ENCODE measurements at regions not wholly inside any gene's neighbourhood (a gene's known extent, or its start where the extent isn't known, plus 50 kb on each side); places are given as distances from the start of the nearest gene placed in this dataset.

DNA sequence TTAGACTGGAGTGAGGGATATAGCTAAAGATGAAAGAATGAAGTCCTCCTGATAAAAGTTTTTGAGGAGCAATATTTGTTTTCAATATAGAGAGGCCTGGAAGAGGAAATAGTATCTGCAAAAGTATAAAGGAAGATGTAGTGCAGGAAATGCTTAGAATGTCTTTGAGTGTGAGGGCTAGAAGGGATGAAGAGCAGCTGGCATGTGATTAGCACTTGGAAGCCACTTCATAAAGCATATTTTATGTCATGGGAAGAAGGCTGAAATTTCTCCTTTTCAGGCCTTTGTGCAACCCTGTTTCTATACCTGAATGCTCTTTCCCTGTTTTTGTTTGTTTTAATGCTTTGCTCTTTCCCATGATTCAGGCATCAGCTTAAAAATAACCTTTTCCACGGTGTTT, 323.3 kb upstream of the DEPDC1 start:
- no peak for TF ChIP-seq EZH2 (IDR thresholded peaks at IDR 0.05; ENCODE audit: insufficient read depth, poor library complexity, severe bottlenecking)
- TF ChIP-seq EZH2phosphoT487 (IDR thresholded peaks at IDR 0.05; ENCODE audit: insufficient read depth, low read depth), result no peak

Data from GM23248 (cell line).